ENCODE measurements at regions not wholly inside any gene's neighbourhood (a gene's known extent, or its start where the extent isn't known, plus 50 kb on each side); places are given as distances from the start of the nearest gene placed in this dataset.

- no TSS peak for BruUV-seq (replicated peaks)
- CTCF ChIA-PET, result no interaction called here
- no peak overlapping the region for H3K4me3 Mint-ChIP-seq (ENCODE audit: unreplicated experiment)
Measured at GRCh38 chr13:78364711-78365110, 238.6 kb downstream of the POU4F1 start.

GRCh38 chr13:78341032-78341431, 262.3 kb downstream of the POU4F1 start:
- ChIA-PET POLR2A (no interaction called here), CTCF (interaction anchor here (0.6 kb wide), 1 partner anchor 665 kb away, joined by 3 read pairs; no protein-coding TSS in a partner anchor)
- no peak for TF ChIP-seq CTCF (IDR thresholded peaks at IDR 0.05; ENCODE audit: unreplicated experiment)
- Mint-ChIP-seq H3K36me3 (ENCODE audit: insufficient read depth, unreplicated experiment) (no peaks in the 10 kb centered on the region), H3K4me3 (ENCODE audit: unreplicated experiment) (no peak overlapping the region), H3K27ac (ENCODE audit: low read depth, unreplicated experiment) (no peak overlapping the region), H3K9me3 (ENCODE audit: unreplicated experiment) (no peaks in the 10 kb centered on the region), H3K4me1 (ENCODE audit: insufficient read depth, unreplicated experiment) (no peaks in the 10 kb centered on the region), H3K27me3 (ENCODE audit: insufficient read depth, unreplicated experiment) (peaks cover 23% of the 10 kb centered on the region)
- BruUV-seq (replicated peaks), result no TSS peak
- DNase-seq (ENCODE audit: unreplicated experiment), result no peak
- intact Hi-C loops (cut with micrococcal nuclease), result no loop called here

More at GRCh38 chr13:78364711-78365110, 238.6 kb downstream of the POU4F1 start:
- no peak for TF ChIP-seq CTCF (IDR thresholded peaks at IDR 0.05; ENCODE audit: unreplicated experiment)
- intact Hi-C loops (cut with micrococcal nuclease), result no loop called here
- no peaks in the 10 kb centered on the region for H3K4me1 Mint-ChIP-seq (ENCODE audit: insufficient read depth, unreplicated experiment)
- POLR2A ChIA-PET, result no interaction called here
- H3K36me3 Mint-ChIP-seq (ENCODE audit: insufficient read depth, unreplicated experiment), result no peaks in the 10 kb centered on the region
- H3K27me3 Mint-ChIP-seq (ENCODE audit: insufficient read depth, unreplicated experiment), result no peaks in the 10 kb centered on the region
- no peak overlapping the region for H3K27ac Mint-ChIP-seq (ENCODE audit: low read depth, unreplicated experiment)
- no peaks in the 10 kb centered on the region for H3K9me3 Mint-ChIP-seq (ENCODE audit: unreplicated experiment)
- no peak for DNase-seq (ENCODE audit: unreplicated experiment)

GRCh38 chr13:78339927-78340326, 263.4 kb downstream of the POU4F1 start:
- no TSS peak for BruUV-seq (replicated peaks)

DNA sequence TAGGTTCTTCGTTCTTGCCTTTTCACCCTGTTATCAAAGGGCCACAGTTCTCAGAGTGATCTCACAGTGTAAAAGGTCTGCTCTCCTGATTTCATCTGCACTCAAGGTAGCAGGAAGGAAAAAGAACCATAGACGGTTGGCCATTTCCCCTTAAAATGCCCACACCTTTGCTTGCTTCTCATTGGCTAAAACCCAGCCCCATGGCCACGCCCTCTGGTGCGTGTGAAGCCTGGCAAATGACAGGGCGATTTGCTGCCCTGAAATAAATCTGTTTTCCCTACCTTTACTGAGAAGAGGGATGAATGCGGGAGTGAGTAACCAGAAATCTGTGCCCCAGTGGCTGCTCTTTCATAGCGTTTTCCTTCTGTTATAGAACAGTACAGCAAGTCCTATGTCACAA, 269.3 kb downstream of the POU4F1 start:
- ChIA-PET POLR2A (interaction anchor here (1.0 kb wide), 1 partner anchor 34 kb away, joined by 3 read pairs; no protein-coding TSS in a partner anchor), CTCF (no interaction called here)
- DNase-seq (ENCODE audit: unreplicated experiment), result no peak
- Mint-ChIP-seq H3K9me3 (ENCODE audit: unreplicated experiment) (peaks cover 5% of the 10 kb centered on the region), H3K4me3 (ENCODE audit: unreplicated experiment) (no peak overlapping the region), H3K36me3 (ENCODE audit: insufficient read depth, unreplicated experiment) (no peaks in the 10 kb centered on the region), H3K27me3 (ENCODE audit: insufficient read depth, unreplicated experiment) (peaks cover 26% of the 10 kb centered on the region), H3K4me1 (ENCODE audit: insufficient read depth, unreplicated experiment) (no peaks in the 10 kb centered on the region), H3K27ac (ENCODE audit: low read depth, unreplicated experiment) (no peak overlapping the region)
- TF ChIP-seq CTCF (IDR thresholded peaks at IDR 0.05; ENCODE audit: unreplicated experiment), result no peak
- BruUV-seq (replicated peaks), result no TSS peak
- intact Hi-C loops (cut with micrococcal nuclease), result no loop called here

More at GRCh38 chr13:78339927-78340326, 263.4 kb downstream of the POU4F1 start:
- intact Hi-C loops (cut with micrococcal nuclease), result no loop called here
- Mint-ChIP-seq H3K27ac (ENCODE audit: low read depth, unreplicated experiment) (no peak overlapping the region), H3K36me3 (ENCODE audit: insufficient read depth, unreplicated experiment) (no peaks in the 10 kb centered on the region), H3K4me1 (ENCODE audit: insufficient read depth, unreplicated experiment) (no peaks in the 10 kb centered on the region), H3K27me3 (ENCODE audit: insufficient read depth, unreplicated experiment) (peaks cover 34% of the 10 kb centered on the region), H3K4me3 (ENCODE audit: unreplicated experiment) (no peak overlapping the region), H3K9me3 (ENCODE audit: unreplicated experiment) (peaks cover 5% of the 10 kb centered on the region)
- TF ChIP-seq CTCF (IDR thresholded peaks at IDR 0.05; ENCODE audit: unreplicated experiment), result no peak
- CTCF ChIA-PET, result interaction anchor here (0.9 kb wide), 1 partner anchor 100 kb away, joined by 3 read pairs; no protein-coding TSS in a partner anchor
- no peak for DNase-seq (ENCODE audit: unreplicated experiment)
- POLR2A ChIA-PET, result no interaction called here
